HCT116 (cell line): ENCODE measurements at regions not wholly inside any gene's neighbourhood (a gene's known extent, or its start where the extent isn't known, plus 50 kb on each side); places are given as distances from the start of the nearest gene placed in this dataset.

ENCODE experiments used
- ATAC-seq: fragments of 200-7000 bp; cut with Tn5 transposase; 2 replicates; pipeline ENCODE4 v1.9.1; 2020; ENCODE audit warnings: mild to moderate bottlenecking, moderate library complexity
- BruUV-seq: library from RNA; stranded (reverse); fragments of 400-500 nt; replicated peaks from 2 replicates; lab custom pipeline; 2021; lab: Mats Ljungman, UMichigan
- CTCF ChIA-PET: fragments of 300-600 bp; sonication (Branson Sonifier 250); formaldehyde crosslinking; loops from one replicate; lab custom pipeline; 2021; ENCODE audit warnings: antibody characterized with exemption; lab: Charles Lee
- POLR2A ChIA-PET: fragments of 300-600, 350-600 bp; sonication (Branson Sonifier 250); formaldehyde crosslinking; loops from one replicate; lab custom pipeline; 2021; ENCODE audit warnings: antibody characterized with exemption; lab: Charles Lee
- RAD21 ChIA-PET, 2 experiments: fragments of 300-600 bp; sonication (Branson Sonifier 250); formaldehyde crosslinking; loops; one replicate each; lab custom pipeline; 2023; ENCODE audit warnings: low total read pairs in 2 of 2; ENCODE audit not compliant: uncharacterized antibody in 2 of 2, unreplicated experiment in 2 of 2, low non-redundant PET in 1 of 2; lab: Charles Lee
- DNase-seq: peaks from one replicate; pipeline ENCODE4 v3.0.0-alpha.2; 2010; ENCODE audit warnings: low read depth, low spot score
- H2AFZ ChIP-seq: fragments of 200-600 bp; shearing (Covaris generic), sonication (generic); 2 replicates; pipeline ENCODE4 v1.6.1; 2017; ENCODE audit warnings: low read depth, mixed run types, mixed read lengths, antibody characterized with exemption, low read length; ENCODE audit not compliant: poor library complexity, severe bottlenecking
- H3K27ac ChIP-seq: 2 replicates; pipeline ENCODE4 v1.5.1; 2012; ENCODE audit warnings: low read depth, low read length
- H3K27me3 ChIP-seq: fragments of 200-600 bp; sonication (generic); 2 replicates; pipeline ENCODE4 v1.6.1; 2016; ENCODE audit warnings: mixed run types, low read length, mixed read lengths; ENCODE audit not compliant: insufficient read depth
- H3K36me3 ChIP-seq, 2 experiments: fragments of 200-500 bp in 1 of 2; fragments of 200-600 bp in 1 of 2; sonication (Bioruptor generic) in 1 of 2; sonication (generic) in 1 of 2; 2 replicates each; pipeline versions ENCODE4 v1.5.1 to v1.6.1; 2014 to 2016; ENCODE audit warnings: low read length in 2 of 2, inconsistent platforms in 1 of 2, mixed read lengths in 1 of 2, mixed run types in 1 of 2; ENCODE audit not compliant: insufficient read depth in 2 of 2, control insufficient read depth in 1 of 2
- H3K4me1 ChIP-seq, 2 experiments: fragments of 200-600 bp in 1 of 2; sonication (generic) in 1 of 2; 2 replicates each; pipeline versions ENCODE4 v1.5.1 to v1.6.1; 2012 to 2017; ENCODE audit warnings: low read length in 2 of 2, inconsistent platforms in 1 of 2, mild to moderate bottlenecking in 1 of 2, mixed read lengths in 1 of 2, mixed run types in 1 of 2, moderate library complexity in 1 of 2; ENCODE audit not compliant: insufficient read depth in 2 of 2, control insufficient read depth in 1 of 2
- H3K4me2 ChIP-seq: fragments of 200-600 bp; sonication (generic); 2 replicates; pipeline ENCODE4 v1.6.1; 2017; ENCODE audit warnings: mixed run types, low read length, mixed read lengths
- H3K4me3 ChIP-seq, 2 experiments: fragments of 200-600 bp in 1 of 2; sonication (generic) in 1 of 2; replicated peaks in 1 of 2; 2 replicates each; pipeline ENCODE4 v1.5.1; 2011 to 2016; ENCODE audit warnings: low read length in 2 of 2, control low read depth in 1 of 2, low read depth in 1 of 2, mild to moderate bottlenecking in 1 of 2, mixed read lengths in 1 of 2, mixed run types in 1 of 2
- H3K79me2 ChIP-seq: fragments of 200-600 bp; sonication (generic); 2 replicates; pipeline ENCODE4 v1.6.1; 2017; ENCODE audit warnings: mild to moderate bottlenecking, mixed run types, low read length, moderate library complexity, mixed read lengths; ENCODE audit not compliant: insufficient read depth
- H3K9ac ChIP-seq: fragments of 200-600 bp; sonication (generic); 2 replicates; pipeline ENCODE4 v1.6.1; 2016; ENCODE audit warnings: low read length, mixed read lengths
- H3K9me2 ChIP-seq: fragments of 200-600 bp; sonication (generic), shearing (Covaris generic); 2 replicates; pipeline ENCODE4 v1.6.1; 2017; ENCODE audit warnings: mixed run types, mild to moderate bottlenecking, moderate library complexity; ENCODE audit not compliant: insufficient read depth
- H3K9me3 ChIP-seq, 2 experiments: fragments of 200-500 bp in 1 of 2; fragments of 200-600 bp in 1 of 2; sonication (Bioruptor generic) in 1 of 2; sonication (generic) in 1 of 2; 2 replicates each; pipeline ENCODE4 v1.6.1; 2014 to 2017; ENCODE audit warnings: low read length in 2 of 2, mixed read lengths in 2 of 2, inconsistent platforms in 1 of 2, low read depth in 1 of 2, mild to moderate bottlenecking in 1 of 2, mixed run types in 1 of 2, moderate library complexity in 1 of 2; ENCODE audit not compliant: control insufficient read depth in 1 of 2, insufficient read depth in 1 of 2
- H4K20me1 ChIP-seq: fragments of 200-600 bp; sonication (generic), shearing (Covaris generic); 2 replicates; pipeline ENCODE4 v1.6.1; 2017; ENCODE audit warnings: mixed run types, mild to moderate bottlenecking, moderate library complexity; ENCODE audit not compliant: insufficient read depth
- CBX3 ChIP-seq: IDR thresholded peaks from 2 replicates; pipeline ENCODE4 v1.6.1; 2012; ENCODE audit warnings: low read depth
- CEBPB ChIP-seq: IDR thresholded peaks from 2 replicates; pipeline ENCODE4 v1.6.1; 2012; ENCODE audit warnings: low read depth
- ELF1 ChIP-seq: IDR thresholded peaks from 2 replicates; pipeline ENCODE4 v1.6.1; 2012; ENCODE audit warnings: low read depth, borderline replicate concordance
- EZH2 ChIP-seq: fragments of 200-600 bp; sonication (generic); IDR thresholded peaks from 2 replicates; pipeline ENCODE4 v1.6.1; 2017; ENCODE audit warnings: antibody characterized with exemption, mixed run types
- FOSL1 ChIP-seq: IDR thresholded peaks from 2 replicates; pipeline ENCODE4 v1.6.1; 2012; ENCODE audit warnings: low read depth
- POLR2AphosphoS5 ChIP-seq: IDR thresholded peaks from 2 replicates; pipeline ENCODE4 v1.6.1; 2011; ENCODE audit warnings: mild to moderate bottlenecking, low read depth, low read length, moderate library complexity
- RAD21 ChIP-seq: IDR thresholded peaks from 2 replicates; pipeline ENCODE4 v1.6.1; 2012; ENCODE audit warnings: low read depth, mild to moderate bottlenecking
- REST ChIP-seq: IDR thresholded peaks from 2 replicates; pipeline ENCODE4 v1.6.1; 2012; ENCODE audit warnings: low read depth
- SIN3A ChIP-seq: IDR thresholded peaks from 2 replicates; pipeline ENCODE4 v1.6.1; 2012; ENCODE audit warnings: low read depth
- TCF7L2 ChIP-seq: IDR thresholded peaks from 2 replicates; pipeline ENCODE4 v1.7.0; 2011; ENCODE audit warnings: borderline replicate concordance, inconsistent platforms; ENCODE audit not compliant: insufficient read depth, insufficient read length; ENCODE audit errors: extremely low read depth
- ZNF274 ChIP-seq: fragments of 200-500 bp; sonication (Bioruptor generic); IDR thresholded peaks from 2 replicates; pipeline ENCODE4 v1.6.1; 2014; ENCODE audit warnings: mild to moderate bottlenecking, low read depth, low read length, inconsistent platforms
- intact Hi-C: fragments of 100-400 bp; cut with micrococcal nuclease; formaldehyde crosslinking; loops from 2 replicates; pipeline ENCODE4 v1.10.0; 2022

DNA sequence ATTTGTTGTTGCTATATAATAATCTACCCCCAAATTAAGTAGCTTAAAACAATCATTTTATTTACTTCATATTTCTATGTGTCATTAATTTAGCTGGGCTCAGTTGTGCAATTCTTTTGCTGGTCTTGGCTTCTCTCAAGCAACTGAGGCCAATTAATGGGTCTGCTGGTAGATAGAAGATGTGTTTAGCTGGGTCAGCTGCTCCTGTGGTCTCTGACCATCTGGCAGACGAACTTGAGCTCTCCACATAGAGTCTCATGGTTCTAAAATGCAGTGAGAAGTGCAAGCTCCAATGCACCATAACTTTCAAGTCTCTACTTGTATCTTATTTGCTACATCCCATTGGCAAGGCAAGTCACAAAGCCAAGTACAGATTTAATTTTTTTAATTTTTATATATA is 515.6 kb downstream of the ZIC1 start:
- no peaks in the 10 kb centered on the region for H3K36me3 ChIP-seq
- no peaks in the 10 kb centered on the region for H3K27me3 ChIP-seq
- DNase-seq = no peak
- no peak overlapping the region for H3K9ac ChIP-seq
- H3K27ac ChIP-seq = no peak overlapping the region
- H2AFZ ChIP-seq = no peak overlapping the region
- H3K79me2 ChIP-seq = no peaks in the 10 kb centered on the region
- no peaks in the 10 kb centered on the region for H3K9me2 ChIP-seq
- H3K4me3 ChIP-seq = no peak overlapping the region
- intact Hi-C loops = no loop called here
- RAD21 ChIA-PET = no interaction called here
- CTCF ChIA-PET = no interaction called here
- no peaks in the 10 kb centered on the region for H3K4me1 ChIP-seq
- POLR2A ChIA-PET = no interaction called here
- H3K4me2 ChIP-seq = no peak overlapping the region
- no peaks in the 10 kb centered on the region for H4K20me1 ChIP-seq
- H3K9me3 ChIP-seq = no peaks in the 10 kb centered on the region
- no peak for ATAC-seq
- TF ChIP-seq CBX3 (no peak), TCF7L2 (no peak), RAD21 (no peak), EZH2 (no peak), ZNF274 (no peak), SIN3A (no peak)
- no TSS peak for BruUV-seq

GRCh38 chr3:147925272-147925671 is 516.1 kb downstream of the ZIC1 start:
- H3K4me2 ChIP-seq = no peak overlapping the region
- no TSS peak for BruUV-seq
- H3K9me3 ChIP-seq = no peaks in the 10 kb centered on the region
- H3K79me2 ChIP-seq = no peaks in the 10 kb centered on the region
- RAD21 ChIA-PET = no interaction called here
- H3K4me3 ChIP-seq = no peak overlapping the region
- CTCF ChIA-PET = no interaction called here
- peaks cover 0 to 3% of the 10 kb centered on the region in 2 experiments; a peak in 1 of 4 replicates for H3K4me1 ChIP-seq
- POLR2A ChIA-PET = no interaction called here
- no peaks in the 10 kb centered on the region for H4K20me1 ChIP-seq
- H3K9me2 ChIP-seq = no peaks in the 10 kb centered on the region
- H3K27me3 ChIP-seq = no peaks in the 10 kb centered on the region
- DNase-seq (no peak), ATAC-seq (no peak)
- no peak overlapping the region for H3K27ac ChIP-seq
- H3K36me3 ChIP-seq = no peaks in the 10 kb centered on the region
- TF ChIP-seq CEBPB = no peak
- TF ChIP-seq ZNF274 = no peak
- no peak for TF ChIP-seq ELF1
- TF ChIP-seq POLR2AphosphoS5 = no peak
- TF ChIP-seq RAD21 = no peak
- TF ChIP-seq FOSL1 = no peak
- TF ChIP-seq REST = no peak
- no peak overlapping the region for H3K9ac ChIP-seq
- no peak overlapping the region for H2AFZ ChIP-seq
- intact Hi-C loops = no loop called here
